Stimulated activated CD4-positive, alpha-beta T cell treated with anti-CD3 and anti-CD28 coated beads, Interleukin-15, amount 100 ng/mL, for 48 hours (primary cell): ENCODE measurements at regions not wholly inside any gene's neighbourhood (a gene's known extent, or its start where the extent isn't known, plus 50 kb on each side); places are given as distances from the start of the nearest gene placed in this dataset.
"Not testable (repeated sequence)": the region's sequence is repeated elsewhere in the genome, so short reads cannot be mapped to it uniquely, and the experiment has no call there.

Experiments used
- DNase-seq, 2 donors: peaks; one replicate each; pipeline ENCODE4 v3.0.0-alpha.2; 2020; ENCODE audit warnings: low read depth in 2 of 2

GRCh38 chr13:50452756-50453155 is 390.7 kb downstream of the DLEU7 start:
- no peak for DNase-seq

GRCh38 chr13:50453188-50453587 is 390.3 kb downstream of the DLEU7 start:
- DNase-seq = no peak

GRCh38 chr13:50456111-50456510 is 387.4 kb downstream of the DLEU7 start:
- DNase-seq = no peak

GRCh38 chr13:50457415-50458393 is 385.8 kb downstream of the DLEU7 start:
- no peak for DNase-seq

GRCh38 chr13:50459046-50459445 is 384.4 kb downstream of the DLEU7 start:
- DNase-seq = no peak

GRCh38 chr13:50459658-50460057 is 383.8 kb downstream of the DLEU7 start:
- no peak for DNase-seq

GRCh38 chr13:50460358-50460757 is 383.1 kb downstream of the DLEU7 start:
- no peak for DNase-seq

- no peak for DNase-seq
These were observed 382.3 kb downstream of the DLEU7 start for GRCh38 chr13:50461189-50461588.

GRCh38 chr13:50463719-50464118 is 379.8 kb downstream of the DLEU7 start:
- DNase-seq = no peak

- DNase-seq = no peak
These were observed 378.9 kb downstream of the DLEU7 start for GRCh38 chr13:50464349-50465251.

GRCh38 chr13:50466456-50466855 is 377.0 kb downstream of the DLEU7 start:
- DNase-seq = no peak

- DNase-seq = no peak
These were observed 376.1 kb downstream of the DLEU7 start for GRCh38 chr13:50467156-50468110.

- DNase-seq = no peak
These were observed 374.4 kb downstream of the DLEU7 start for GRCh38 chr13:50468849-50469669.

GRCh38 chr13:50473050-50473449 is 370.4 kb downstream of the DLEU7 start:
- DNase-seq = not testable (repeated sequence)

- DNase-seq = no peak
These were observed 369.3 kb downstream of the DLEU7 start for GRCh38 chr13:50474088-50474662.

- DNase-seq = no peak
These were observed 366.8 kb downstream of the DLEU7 start for GRCh38 chr13:50476577-50477285.

- DNase-seq = no peak
These were observed 361.6 kb downstream of the DLEU7 start for GRCh38 chr13:50481936-50482335.

GRCh38 chr13:50483416-50483815 is 360.1 kb downstream of the DLEU7 start:
- DNase-seq = no peak

- no peak for DNase-seq
These were observed 358.9 kb downstream of the DLEU7 start for GRCh38 chr13:50484472-50485113.
